SK-N-SH (cell line): ENCODE measurements at regions not wholly inside any gene's neighbourhood (a gene's known extent, or its start where the extent isn't known, plus 50 kb on each side); places are given as distances from the start of the nearest gene placed in this dataset.

Source experiments
- CTCF ChIA-PET: fragments of 300-600, 350-600 bp; formaldehyde crosslinking; extraction: SDS; loops from one replicate; lab custom pipeline; 2021; lab: Yijun Ruan, JAX
- POLR2A ChIA-PET: fragments of 350-600 bp; sonication (Branson Sonifier 250); formaldehyde crosslinking; extraction: SDS; loops from one replicate; lab custom pipeline; 2020; ENCODE audit warnings: antibody characterized with exemption, inconsistent platforms; lab: Yijun Ruan, JAX
- DNase-seq: peaks from one replicate; pipeline ENCODE4 v3.0.0; 2012
- H2AFZ ChIP-seq: fragments of 200-600 bp; sonication (generic); 2 replicates; pipeline ENCODE4 v1.8.1; 2016; ENCODE audit warnings: antibody characterized with exemption, mild to moderate bottlenecking, low read depth
- H3F3A ChIP-seq: fragments of 200-600 bp; sonication (generic); replicated peaks from 2 replicates; pipeline ENCODE3; 2016; ENCODE audit warnings: antibody characterized with exemption, mild to moderate bottlenecking; ENCODE audit not compliant: insufficient read depth
- H3K27ac ChIP-seq, 2 experiments: fragments of 200-500 bp in 1 of 2; fragments of 200-600 bp in 1 of 2; sonication (Bioruptor generic) in 1 of 2; sonication (generic), shearing (Covaris generic) in 1 of 2; 2 replicates each; pipeline versions ENCODE4 v1.5.1 to v1.6.1; 2014 to 2016; ENCODE audit warnings: low read depth in 2 of 2, inconsistent platforms in 1 of 2, low read length in 1 of 2, mild to moderate bottlenecking in 1 of 2, mixed read lengths in 1 of 2
- H3K27me3 ChIP-seq: fragments of 200-600 bp; sonication (generic), shearing (Covaris generic); 2 replicates; pipeline ENCODE4 v1.6.1; 2016; ENCODE audit warnings: mixed run types; ENCODE audit not compliant: insufficient read depth
- H3K36me3 ChIP-seq, 2 experiments: fragments of 200-500 bp in 1 of 2; fragments of 200-600 bp in 1 of 2; sonication (Bioruptor generic) in 1 of 2; sonication (generic) in 1 of 2; replicated peaks in 1 of 2; 2 replicates each; pipeline versions ENCODE3 to v1.5.1; 2014 to 2016; ENCODE audit warnings: low read length in 1 of 2, mild to moderate bottlenecking in 1 of 2; ENCODE audit not compliant: insufficient read depth in 2 of 2, control insufficient read depth in 1 of 2
- H3K4me1 ChIP-seq, 2 experiments: fragments of 200-500 bp in 1 of 2; fragments of 200-600 bp in 1 of 2; sonication (Bioruptor generic) in 1 of 2; sonication (generic), shearing (Covaris generic) in 1 of 2; 2 replicates each; pipeline versions ENCODE4 v1.5.1 to v1.6.1; 2014 to 2016; ENCODE audit warnings: low read depth in 1 of 2, low read length in 1 of 2, mixed run types in 1 of 2; ENCODE audit not compliant: insufficient read depth in 2 of 2, control insufficient read depth in 1 of 2
- H3K4me2 ChIP-seq: fragments of 200-600 bp; sonication (generic), shearing (Covaris generic); 2 replicates; pipeline ENCODE4 v1.6.1; 2017; ENCODE audit warnings: mixed run types
- H3K4me3 ChIP-seq, 2 experiments: fragments of 200-500 bp in 1 of 2; fragments of 200-600 bp in 1 of 2; sonication (Bioruptor generic) in 1 of 2; sonication (generic), shearing (Covaris generic) in 1 of 2; 2 replicates each; pipeline versions ENCODE4 v1.5.1 to v1.8.1; 2014 to 2016; ENCODE audit warnings: low read depth in 2 of 2, inconsistent platforms in 1 of 2, low read length in 1 of 2, mild to moderate bottlenecking in 1 of 2, mixed read lengths in 1 of 2, moderate library complexity in 1 of 2
- H3K79me2 ChIP-seq: fragments of 200-600 bp; sonication (generic); 2 replicates; pipeline ENCODE4 v1.8.1; 2017; ENCODE audit warnings: mild to moderate bottlenecking; ENCODE audit not compliant: insufficient read depth
- H3K9ac ChIP-seq: fragments of 200-600 bp; sonication (generic); 2 replicates; pipeline ENCODE4 v1.6.1; 2017; ENCODE audit warnings: mixed run types
- H3K9me2 ChIP-seq: fragments of 200-600 bp; sonication (generic); 2 replicates; pipeline ENCODE4 v1.6.1; 2017; ENCODE audit warnings: mixed run types
- H3K9me3 ChIP-seq: fragments of 200-600 bp; sonication (generic); 2 replicates; pipeline ENCODE4 v1.6.1; 2017; ENCODE audit warnings: mixed run types, mild to moderate bottlenecking, moderate library complexity
- H4K20me1 ChIP-seq: fragments of 200-600 bp; sonication (generic); 2 replicates; pipeline ENCODE4 v1.6.1; 2017; ENCODE audit warnings: mild to moderate bottlenecking, mixed run types; ENCODE audit not compliant: insufficient read depth
- CHD2 ChIP-seq: fragments of 150-350 bp; IDR thresholded peaks from 2 replicates; pipeline ENCODE4 v1.6.1; 2018; ENCODE audit warnings: low read length; ENCODE audit not compliant: partially characterized antibody
- CTCF ChIP-seq: fragments of 200-600 bp; sonication (generic); IDR thresholded peaks from 2 replicates; pipeline ENCODE4 v1.6.1; 2017; ENCODE audit warnings: antibody characterized with exemption, mild to moderate bottlenecking, moderate library complexity
- EP300 ChIP-seq, 2 experiments: IDR thresholded peaks; 2 replicates each; pipeline versions ENCODE4 v1.4.0 to v1.6.1; 2012; ENCODE audit warnings: borderline replicate concordance in 1 of 2, low read depth in 1 of 2, low read length in 1 of 2
- EZH2phosphoT487 ChIP-seq: fragments of 200-600 bp; sonication (generic); IDR thresholded peaks from 2 replicates; pipeline ENCODE4 v1.6.1; 2017; ENCODE audit warnings: low read depth, mixed run types, mild to moderate bottlenecking, antibody characterized with exemption, moderate library complexity, borderline replicate concordance
- FOSL2 ChIP-seq: IDR thresholded peaks from 2 replicates; pipeline ENCODE4 v1.4.0; 2012; ENCODE audit warnings: low read depth, mild to moderate bottlenecking, moderate library complexity, borderline replicate concordance
- FOXJ3 ChIP-seq: sonication (generic); formaldehyde crosslinking; IDR thresholded peaks from 2 replicates; pipeline ENCODE4 v1.5.1; 2020; ENCODE audit warnings: mild to moderate bottlenecking, missing genetic modification reagents
- FOXM1 ChIP-seq: IDR thresholded peaks from 2 replicates; pipeline ENCODE4 v1.4.0; 2012; ENCODE audit warnings: low read depth, mild to moderate bottlenecking
- GATA2 ChIP-seq: sonication (generic); formaldehyde crosslinking; IDR thresholded peaks from 2 replicates; pipeline ENCODE4 v1.5.0; 2020; ENCODE audit warnings: mild to moderate bottlenecking, missing genetic modification reagents
- IRF3 ChIP-seq: fragments of 150-350 bp; IDR thresholded peaks from 2 replicates; pipeline ENCODE4 v1.6.1; 2016; ENCODE audit warnings: mild to moderate bottlenecking, low read depth, low read length
- JUND ChIP-seq: IDR thresholded peaks from 2 replicates; pipeline ENCODE4 v1.4.0; 2012
- MEF2A ChIP-seq: IDR thresholded peaks from 2 replicates; pipeline ENCODE4 v1.4.0; 2012; ENCODE audit warnings: low read depth, borderline replicate concordance
- MXI1 ChIP-seq: IDR thresholded peaks from 2 replicates; pipeline ENCODE4 v1.6.1; 2012; ENCODE audit warnings: mild to moderate bottlenecking, low read depth, low read length, improper control_type of control experiment
- PBX3 ChIP-seq: IDR thresholded peaks from 2 replicates; pipeline ENCODE4; 2012
- RCOR1 ChIP-seq: fragments of 150-350 bp; IDR thresholded peaks from 2 replicates; pipeline ENCODE4 v1.6.1; 2017; ENCODE audit warnings: antibody characterized with exemption, low read length
- TCF12 ChIP-seq: IDR thresholded peaks from 2 replicates; pipeline ENCODE4 v1.4.0; 2012
- TEAD4 ChIP-seq: IDR thresholded peaks from 2 replicates; pipeline ENCODE4 v1.4.0; 2012; ENCODE audit warnings: mild to moderate bottlenecking, borderline replicate concordance; ENCODE audit not compliant: insufficient read depth
- USF1 ChIP-seq: IDR thresholded peaks from 2 replicates; pipeline ENCODE4 v1.4.0; 2012; ENCODE audit warnings: low read depth, borderline replicate concordance
- ZBTB33 ChIP-seq: IDR thresholded peaks from 2 replicates; pipeline ENCODE4 v1.4.0; 2012; ENCODE audit warnings: low read depth, borderline replicate concordance
- WGBS: methylation state at CpG from one replicate; pipeline ENCODE4 v1.1.6; 2017; ENCODE audit warnings: low lambda C conversion rate; 5-methylcytosine and 5-hydroxymethylcytosine counted together

GRCh38 chr9:30661925-30662324 is 1722.5 kb upstream of the ACO1 start:
- no peaks in the 10 kb centered on the region for H3F3A ChIP-seq
- DNase-seq = no peak
- no peaks in the 10 kb centered on the region for H3K27me3 ChIP-seq
- no peaks in the 10 kb centered on the region for H3K36me3 ChIP-seq
- no peak overlapping the region for H3K9ac ChIP-seq
- H3K4me3 ChIP-seq = no peak overlapping the region
- no peak overlapping the region for H3K4me2 ChIP-seq
- H3K9me2 ChIP-seq = no peaks in the 10 kb centered on the region
- no peaks in the 10 kb centered on the region for H3K9me3 ChIP-seq
- no peaks in the 10 kb centered on the region for H3K79me2 ChIP-seq
- ChIA-PET CTCF (no interaction called here), POLR2A (no interaction called here)
- H2AFZ ChIP-seq = no peak overlapping the region
- WGBS = 63% methylated on average over 5 of the region's 5 CpGs
- H4K20me1 ChIP-seq = no peaks in the 10 kb centered on the region
- H3K27ac ChIP-seq = no peak overlapping the region
- TF ChIP-seq CHD2 = no peak
- TF ChIP-seq JUND = no peak
- no peak for TF ChIP-seq EZH2phosphoT487
- TF ChIP-seq USF1 = no peak
- H3K4me1 ChIP-seq = no peaks in the 10 kb centered on the region

- ChIA-PET POLR2A (no interaction called here), CTCF (interaction anchor here (0.6 kb wide), 1 partner anchor 155 kb away, joined by 3 read pairs; no protein-coding TSS in a partner anchor)
- TF ChIP-seq RCOR1 = no peak
- no peak for TF ChIP-seq MEF2A
- TF ChIP-seq FOSL2 = no peak
- TF ChIP-seq IRF3 = no peak
- no peak for TF ChIP-seq USF1
- TF ChIP-seq ZBTB33 = no peak
- TF ChIP-seq TCF12 = no peak
- TF ChIP-seq MXI1 = no peak
- TF ChIP-seq FOXJ3 (CRISPR knock-in tag) = no peak
- TF ChIP-seq TEAD4 = no peak
- TF ChIP-seq GATA2 = no peak
- TF ChIP-seq EP300 (IDR thresholded peaks at IDR 0.05; ENCODE audit: borderline replicate concordance in 1 of 2, low read depth in 1 of 2, low read length in 1 of 2) = no peak
- no peak for TF ChIP-seq PBX3
- no peak for TF ChIP-seq FOXM1
- TF ChIP-seq CTCF = no peak
- TF ChIP-seq EZH2phosphoT487 = no peak
- H3K9me3 ChIP-seq = no peaks in the 10 kb centered on the region
- 87% methylated on average over 9 of the region's 13 CpGs for WGBS
- no peak for DNase-seq
- no peaks in the 10 kb centered on the region; a peak in 1 of 4 replicates for H3K4me1 ChIP-seq
- H2AFZ ChIP-seq = no peak overlapping the region
- no peak overlapping the region for H3K27ac ChIP-seq
- no peaks in the 10 kb centered on the region for H4K20me1 ChIP-seq
- H3K4me3 ChIP-seq = no peak overlapping the region
- no peak overlapping the region for H3K9ac ChIP-seq
- no peaks in the 10 kb centered on the region for H3K36me3 ChIP-seq
- H3K79me2 ChIP-seq = no peaks in the 10 kb centered on the region
- no peak overlapping the region for H3K4me2 ChIP-seq
- H3F3A ChIP-seq = no peaks in the 10 kb centered on the region
- no peaks in the 10 kb centered on the region; the same call in 1 of the 2 replicates for H3K9me2 ChIP-seq
- H3K27me3 ChIP-seq = no peaks in the 10 kb centered on the region
Observed at GRCh38 chr9:30670805-30671562, 1713.5 kb upstream of the ACO1 start.
